CD4-positive, alpha-beta T cell treated with Interleukin-17A for 1 hour (primary cell): ENCODE measurements at regions not wholly inside any gene's neighbourhood (a gene's known extent, or its start where the extent isn't known, plus 50 kb on each side); places are given as distances from the start of the nearest gene placed in this dataset.
"Not testable (repeated sequence)": the region's sequence is repeated elsewhere in the genome, so short reads cannot be mapped to it uniquely, and the experiment has no call there.

ENCODE experiments used
- DNase-seq: peaks from one replicate; pipeline ENCODE4 v3.0.0-alpha.2; 2020

DNA sequence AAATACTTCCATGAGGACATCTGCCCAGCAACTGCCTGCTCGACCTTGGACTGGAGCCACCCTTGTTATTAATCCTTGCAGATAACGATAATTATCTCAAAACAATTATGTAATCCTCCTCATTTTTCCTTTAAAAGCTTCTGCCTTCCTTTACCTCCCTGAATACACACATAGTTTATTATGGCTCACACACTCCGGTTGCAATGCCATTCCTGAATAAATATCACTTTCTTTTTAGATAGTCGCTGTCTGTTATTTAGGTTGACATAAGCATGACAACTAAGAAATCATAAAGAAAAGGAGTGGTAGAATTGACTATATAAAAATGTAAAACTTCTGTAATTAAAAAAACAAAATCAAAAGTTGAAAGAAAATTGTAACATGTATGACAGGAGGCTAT lies 64.8 kb downstream of the B4GALT7 start:
- DNase-seq, result not testable (repeated sequence)

DNA sequence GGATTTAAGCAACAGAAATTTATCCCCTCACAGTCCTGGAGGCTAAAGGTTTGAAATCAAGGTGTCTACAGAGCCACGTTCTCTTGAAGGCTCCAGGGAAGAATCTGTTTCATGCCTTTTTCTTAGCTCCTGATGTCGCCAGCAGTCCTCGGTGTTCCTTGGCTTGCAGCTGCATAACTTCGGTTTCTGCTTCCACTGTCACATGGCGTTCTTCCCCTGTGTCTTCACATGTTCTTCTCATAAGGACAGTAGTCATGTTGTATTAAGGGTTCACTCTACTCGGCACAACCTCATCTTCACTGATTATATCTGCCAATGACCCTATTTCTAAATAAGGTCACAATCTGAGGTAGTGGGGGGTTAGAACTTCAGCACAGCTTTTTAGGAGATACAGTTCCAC lies 65.2 kb downstream of the B4GALT7 start:
- not testable (repeated sequence) for DNase-seq

DNA sequence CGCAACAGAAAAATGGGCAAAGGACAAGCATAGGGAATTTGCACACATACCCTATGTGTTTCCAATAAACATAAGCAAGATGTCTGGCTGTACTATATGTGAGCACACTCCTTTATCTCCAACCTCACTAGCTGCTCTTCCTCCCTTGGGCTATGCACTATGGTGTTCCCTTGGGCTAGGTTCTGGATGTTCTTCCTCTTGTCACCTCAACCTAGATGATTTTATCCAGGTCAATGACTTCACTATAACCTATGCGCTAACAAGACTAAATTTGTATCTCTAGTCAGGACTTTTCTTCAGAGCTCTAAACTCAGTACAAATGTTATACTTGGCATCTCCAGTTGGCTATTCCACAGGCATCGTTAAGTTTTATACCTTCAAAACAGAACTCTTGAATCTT lies 66.0 kb downstream of the B4GALT7 start:
- DNase-seq, result not testable (repeated sequence)

GRCh38 chr5:177671035-177671754 lies 71.3 kb downstream of the B4GALT7 start:
- not testable (repeated sequence) for DNase-seq

DNA sequence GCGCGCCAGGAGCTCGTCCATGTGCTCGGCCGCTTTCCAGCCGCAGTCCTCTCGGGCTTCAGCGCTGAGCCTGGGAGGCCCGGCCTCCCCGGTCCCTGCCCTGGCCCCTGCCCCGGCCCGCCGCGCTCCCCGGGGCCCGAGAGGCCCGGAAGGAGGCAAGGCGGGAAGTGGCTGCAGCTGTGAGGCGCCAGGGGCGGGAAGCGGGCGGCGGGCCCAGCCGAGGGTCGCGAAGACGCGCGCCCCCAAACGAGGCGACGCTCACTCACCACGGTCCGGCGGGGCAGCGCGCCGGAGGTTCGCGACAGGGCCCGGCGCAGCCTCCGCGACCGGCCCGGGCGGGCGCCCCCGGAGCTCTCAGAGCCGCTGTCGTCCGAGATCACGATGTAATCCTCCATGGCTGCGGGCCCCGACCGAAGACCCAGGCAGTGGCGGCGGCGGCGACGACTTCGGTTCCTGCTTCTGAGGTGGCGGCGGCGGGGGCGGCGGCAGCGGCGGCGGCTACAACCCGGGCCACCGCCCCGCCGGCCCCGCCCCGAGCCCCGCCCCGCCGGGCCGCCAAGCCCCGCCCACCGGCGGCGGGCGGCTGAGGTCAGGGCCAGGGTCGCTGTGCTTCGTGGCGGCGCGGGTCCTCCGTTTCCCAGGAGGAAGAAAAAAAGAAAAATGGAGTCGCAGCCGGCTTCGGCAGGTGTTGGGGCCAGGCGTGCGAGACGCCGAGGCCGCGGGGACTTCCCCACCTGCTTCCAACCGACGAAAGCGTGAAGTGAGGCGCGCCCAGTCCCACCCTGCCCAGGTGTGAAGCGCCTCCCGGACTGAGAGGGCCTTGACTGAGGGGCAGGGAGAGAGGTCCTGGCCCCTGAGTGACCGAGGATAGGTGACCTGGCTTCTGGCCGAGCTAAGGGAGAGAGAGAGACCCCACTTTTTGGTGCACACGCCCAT lies 72.1 kb downstream of the B4GALT7 start:
- peak; percentile 74 for DNase-seq
